Endothelial cell of umbilical vein (primary cell): ENCODE measurements at regions not wholly inside any gene's neighbourhood (a gene's known extent, or its start where the extent isn't known, plus 50 kb on each side); places are given as distances from the start of the nearest gene placed in this dataset.

Source experiments
- BruUV-seq: library from RNA; stranded (reverse); fragments of 400-500 nt; replicated peaks from 2 replicates; lab custom pipeline; 2021; lab: Mats Ljungman, UMichigan
- CTCF ChIA-PET: fragments of 300-600, 350-600 bp; sonication (Branson Sonifier 250); formaldehyde crosslinking; loops from one replicate; lab custom pipeline; 2021; ENCODE audit warnings: antibody characterized with exemption, inconsistent platforms; lab: Charles Lee
- POLR2A ChIA-PET: fragments of 300-600, 350-600 bp; sonication (Branson Sonifier 250); formaldehyde crosslinking; loops from one replicate; lab custom pipeline; 2021; ENCODE audit warnings: antibody characterized with exemption, inconsistent platforms; lab: Charles Lee
- DNase-seq: peaks from one replicate; pipeline ENCODE4 v3.0.0-alpha.2; 2011; ENCODE audit warnings: low read depth, low spot score
- FAIRE-seq: peaks from 2 replicates; lab custom pipeline; 2011; peaks lifted over from hg19 to GRCh38; lab: Jason Lieb, UNC
- H2AFZ ChIP-seq: 2 replicates; pipeline ENCODE4 v1.6.0; 2012; ENCODE audit warnings: low read depth, low read length, control low read depth, inconsistent platforms
- H3K27ac ChIP-seq: 2 replicates; pipeline ENCODE4 v1.5.1; 2011; ENCODE audit warnings: low read depth, mild to moderate bottlenecking, control low read depth, low read length, moderate library complexity; ENCODE audit not compliant: insufficient read depth
- H3K27me3 ChIP-seq, 2 experiments: 2 replicates each; pipeline versions ENCODE4 v1.6.0 to v1.6.1; 2011; ENCODE audit warnings: low read length in 2 of 2, mixed read lengths in 1 of 2; ENCODE audit not compliant: control insufficient read depth in 2 of 2, insufficient read depth in 2 of 2
- H3K36me3 ChIP-seq, 2 experiments: 2 replicates in 1 of 2; 3 replicates in 1 of 2; pipeline ENCODE4 v1.5.1; 2011; ENCODE audit warnings: low read length in 2 of 2, mild to moderate bottlenecking in 1 of 2, moderate library complexity in 1 of 2; ENCODE audit not compliant: control insufficient read depth in 2 of 2, insufficient read depth in 2 of 2; ENCODE audit errors: extremely low read depth in 1 of 2
- H3K4me1 ChIP-seq: 3 replicates; pipeline ENCODE4 v1.5.1; 2011; ENCODE audit warnings: mild to moderate bottlenecking, low read length; ENCODE audit not compliant: control insufficient read depth, insufficient read depth; ENCODE audit errors: extremely low read depth
- H3K4me2 ChIP-seq: 2 replicates; pipeline ENCODE4 v1.6.1; 2011; ENCODE audit warnings: low read length, control low read depth, mixed read lengths; ENCODE audit not compliant: insufficient read depth
- H3K4me3 ChIP-seq, 3 experiments: fragments of 200-600 bp in 1 of 3; sonication (generic), shearing (Covaris generic) in 1 of 3; replicated peaks in 1 of 3; 2 replicates each; pipeline ENCODE4 v1.5.1; 2011 to 2016; ENCODE audit warnings: control low read depth in 3 of 3, low read length in 3 of 3, mild to moderate bottlenecking in 2 of 3, inconsistent platforms in 1 of 3, low read depth in 1 of 3, moderate library complexity in 1 of 3; ENCODE audit not compliant: insufficient read depth in 1 of 3
- H3K79me2 ChIP-seq: 2 replicates; pipeline ENCODE4 v1.6.0; 2012; ENCODE audit warnings: low read length, inconsistent platforms; ENCODE audit not compliant: control insufficient read depth, insufficient read depth
- H3K9ac ChIP-seq: replicated peaks from 2 replicates; pipeline ENCODE3; 2011; ENCODE audit warnings: low read length, control low read depth; ENCODE audit not compliant: insufficient read depth; ENCODE audit errors: extremely low read depth
- H3K9me1 ChIP-seq: replicated peaks from 3 replicates; pipeline ENCODE4 v1.6.0; 2011; ENCODE audit warnings: mild to moderate bottlenecking, low read length; ENCODE audit not compliant: control insufficient read depth, insufficient read depth; ENCODE audit errors: extremely low read depth
- H3K9me3 ChIP-seq: replicated peaks from 2 replicates; pipeline ENCODE4 v1.5.1; 2012; ENCODE audit warnings: low read length, inconsistent platforms; ENCODE audit not compliant: control insufficient read depth, insufficient read depth
- H4K20me1 ChIP-seq: replicated peaks from 2 replicates; pipeline ENCODE3; 2011; ENCODE audit warnings: mild to moderate bottlenecking, low read length; ENCODE audit not compliant: control insufficient read depth, insufficient read depth; ENCODE audit errors: extremely low read depth
- EZH2 ChIP-seq: IDR thresholded peaks from 2 replicates; pipeline ENCODE4 v1.6.1; 2012; ENCODE audit warnings: borderline replicate concordance, low read depth, mild to moderate bottlenecking, moderate library complexity, low read length, inconsistent platforms; ENCODE audit not compliant: severe bottlenecking
- JUN ChIP-seq: IDR thresholded peaks from 2 replicates; pipeline ENCODE4 v1.6.1; 2011; ENCODE audit warnings: borderline replicate concordance, low read depth; ENCODE audit not compliant: insufficient read length, insufficient read depth
- MYC ChIP-seq: IDR thresholded peaks from one replicate; pipeline ENCODE4 v1.6.1; 2011; ENCODE audit warnings: mild to moderate bottlenecking, low read depth, low read length
- POLR2A ChIP-seq: IDR thresholded peaks from 2 replicates; pipeline ENCODE4 v1.6.1; 2012; ENCODE audit warnings: low read depth, mild to moderate bottlenecking, control low read depth, low read length
- POLR2AphosphoS5 ChIP-seq: IDR thresholded peaks from 2 replicates; pipeline ENCODE4 v1.6.1; 2012; ENCODE audit warnings: low read depth, mild to moderate bottlenecking, control low read depth, low read length, moderate library complexity; ENCODE audit not compliant: insufficient read depth
- dilution Hi-C: fragments of 300-500 bp; cut with MboI; formaldehyde crosslinking; loops from one replicate; pipeline ENCODE4 v1.15.0; 2019; ENCODE audit warnings: low sequenced_read_pairs; ENCODE audit not compliant: extremely low pct_ligation_motif_present
- intact Hi-C: fragments of 100-400 bp; cut with micrococcal nuclease; formaldehyde crosslinking; loops from one replicate; pipeline ENCODE4 v1.10.0; 2022
- TF ChIP-seq, protein P1 (sequence below), 2 donors: IDR thresholded peaks; 1 replicate in 1 of 2; 2 replicates in 1 of 2; pipeline ENCODE4 v1.5.1; 2011; ENCODE audit warnings: low read length in 2 of 2, mild to moderate bottlenecking in 2 of 2, moderate library complexity in 2 of 2, control low read depth in 1 of 2, inconsistent platforms in 1 of 2, low read depth in 1 of 2; ENCODE audit not compliant: insufficient read depth in 1 of 2; ENCODE audit errors: extremely low read depth in 1 of 2
- TF ChIP-seq, protein P2 (sequence below): IDR thresholded peaks from 2 replicates; pipeline ENCODE4 v1.6.1; 2011; ENCODE audit not compliant: insufficient read depth, insufficient read length

DNA sequence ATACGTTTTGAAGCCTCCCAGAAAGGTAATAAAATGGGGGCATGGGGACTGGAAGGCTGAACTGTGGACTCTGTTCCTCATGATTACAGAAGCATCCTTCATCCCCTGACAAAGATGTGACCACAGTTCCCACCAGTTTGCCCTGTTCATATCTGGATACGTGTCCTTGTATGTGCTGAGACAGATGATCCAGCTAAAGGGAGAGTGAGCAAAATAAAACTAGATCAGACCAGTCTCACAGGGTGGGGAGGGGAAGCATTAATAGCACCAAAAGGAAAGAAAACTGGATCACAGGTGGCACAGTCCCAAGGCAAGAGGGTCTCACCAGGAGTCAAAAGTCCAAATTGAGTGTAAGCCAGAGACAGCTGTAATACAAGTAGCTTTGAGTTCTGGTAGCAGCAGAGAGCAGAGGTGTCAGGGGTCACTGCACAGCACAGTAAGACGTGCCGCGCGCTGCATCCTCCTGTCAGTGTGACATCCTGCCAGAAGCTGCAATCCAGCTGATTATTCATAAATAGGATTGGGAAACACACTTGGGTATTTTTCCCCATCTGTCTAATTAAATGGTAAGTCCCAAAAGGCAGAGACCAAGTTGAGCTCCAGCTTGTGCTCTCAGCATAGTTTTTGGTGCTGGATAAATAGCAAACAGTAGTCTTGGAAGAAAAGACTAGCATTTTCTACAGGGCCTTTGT lies 560.0 kb upstream of the CFAP20DC start:
- no peak for DNase-seq
- CTCF ChIA-PET, result no interaction called here
- Histone ChIP-seq H2AFZ (no peak overlapping the region), H3K4me2 (no peak overlapping the region), H3K36me3 (no peaks in the 10 kb centered on the region), H3K79me2 (no peaks in the 10 kb centered on the region), H3K9me3 (no peaks in the 10 kb centered on the region), H4K20me1 (no peaks in the 10 kb centered on the region), H3K4me3 (no peak overlapping the region), H3K27ac (no peak overlapping the region), H3K4me1 (no peaks in the 10 kb centered on the region), H3K9ac (no peak overlapping the region), H3K9me1 (no peaks in the 10 kb centered on the region), H3K27me3 (no peaks in the 10 kb centered on the region)
- FAIRE-seq, result no peak
- POLR2A ChIA-PET, result no interaction called here
- dilution Hi-C loops, result no loop called here
- intact Hi-C loops, result no loop called here
- TF ChIP-seq, protein P1, sequence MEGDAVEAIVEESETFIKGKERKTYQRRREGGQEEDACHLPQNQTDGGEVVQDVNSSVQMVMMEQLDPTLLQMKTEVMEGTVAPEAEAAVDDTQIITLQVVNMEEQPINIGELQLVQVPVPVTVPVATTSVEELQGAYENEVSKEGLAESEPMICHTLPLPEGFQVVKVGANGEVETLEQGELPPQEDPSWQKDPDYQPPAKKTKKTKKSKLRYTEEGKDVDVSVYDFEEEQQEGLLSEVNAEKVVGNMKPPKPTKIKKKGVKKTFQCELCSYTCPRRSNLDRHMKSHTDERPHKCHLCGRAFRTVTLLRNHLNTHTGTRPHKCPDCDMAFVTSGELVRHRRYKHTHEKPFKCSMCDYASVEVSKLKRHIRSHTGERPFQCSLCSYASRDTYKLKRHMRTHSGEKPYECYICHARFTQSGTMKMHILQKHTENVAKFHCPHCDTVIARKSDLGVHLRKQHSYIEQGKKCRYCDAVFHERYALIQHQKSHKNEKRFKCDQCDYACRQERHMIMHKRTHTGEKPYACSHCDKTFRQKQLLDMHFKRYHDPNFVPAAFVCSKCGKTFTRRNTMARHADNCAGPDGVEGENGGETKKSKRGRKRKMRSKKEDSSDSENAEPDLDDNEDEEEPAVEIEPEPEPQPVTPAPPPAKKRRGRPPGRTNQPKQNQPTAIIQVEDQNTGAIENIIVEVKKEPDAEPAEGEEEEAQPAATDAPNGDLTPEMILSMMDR (IDR thresholded peaks at IDR 0.05; ENCODE audit: extremely low read depth in 1 of 2, insufficient read depth in 1 of 2, low read depth in 1 of 2, low read length in 2 of 2), result no peak
- TF ChIP-seq POLR2AphosphoS5 (no peak), JUN (no peak), EZH2 (no peak), MYC (no peak), POLR2A (no peak)
- TF ChIP-seq, protein P2, sequence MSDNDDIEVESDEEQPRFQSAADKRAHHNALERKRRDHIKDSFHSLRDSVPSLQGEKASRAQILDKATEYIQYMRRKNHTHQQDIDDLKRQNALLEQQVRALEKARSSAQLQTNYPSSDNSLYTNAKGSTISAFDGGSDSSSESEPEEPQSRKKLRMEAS, result no peak
- BruUV-seq, result no TSS peak
